Activated B cell treated with CpG ODN at 0.5 μM for 24 hours (primary cell): ENCODE measurements at regions not wholly inside any gene's neighbourhood (a gene's known extent, or its start where the extent isn't known, plus 50 kb on each side); places are given as distances from the start of the nearest gene placed in this dataset.

ENCODE experiments used
- ATAC-seq: fragments of 200-7000 bp; cut with Tn5 transposase; one replicate; pipeline ENCODE4 v1.10.0; 2021; ENCODE audit warnings: low read depth, mild to moderate bottlenecking, moderate library complexity
- CTCF ChIA-PET: fragments of 350-600 bp; sonication (Branson Sonifier 250); formaldehyde crosslinking; loops from one replicate; lab custom pipeline; 2021; ENCODE audit warnings: antibody characterized with exemption; lab: Charles Lee
- POLR2A ChIA-PET: fragments of 350-600 bp; sonication (Branson Sonifier 250); formaldehyde crosslinking; loops from one replicate; lab custom pipeline; 2021; ENCODE audit warnings: antibody characterized with exemption; lab: Charles Lee
- DNase-seq: peaks from one replicate; pipeline ENCODE4 v3.0.0; 2022
- H3K27ac Mint-ChIP-seq: one replicate; pipeline ENCODE4 v1.8.0; 2020; ENCODE audit warnings: mixed read lengths
- H3K27me3 Mint-ChIP-seq: one replicate; pipeline ENCODE4 v1.8.0; 2021; ENCODE audit warnings: mixed read lengths
- H3K36me3 Mint-ChIP-seq: one replicate; pipeline ENCODE4 v1.8.0; 2021; ENCODE audit warnings: low read depth, mixed read lengths
- H3K4me1 Mint-ChIP-seq: one replicate; pipeline ENCODE4 v1.8.0; 2021; ENCODE audit warnings: mixed read lengths
- H3K4me3 Mint-ChIP-seq: one replicate; pipeline ENCODE4 v1.8.0; 2020; ENCODE audit warnings: mild to moderate bottlenecking, mixed read lengths
- H3K9me3 Mint-ChIP-seq: one replicate; pipeline ENCODE4 v1.8.0; 2020; ENCODE audit warnings: mixed read lengths
- CTCF ChIP-seq: fragments of 200-600 bp; IDR thresholded peaks from one replicate; pipeline ENCODE4 v1.8.0; 2022; ENCODE audit warnings: antibody characterized with exemption, mild to moderate bottlenecking
- intact Hi-C: fragments of 100-400 bp; cut with micrococcal nuclease; formaldehyde crosslinking; loops from one replicate; pipeline ENCODE4 v1.15.1; 2024

- ATAC-seq = no peak
- no peak for TF ChIP-seq CTCF
- Mint-ChIP-seq H3K27ac (no peak overlapping the region), H3K4me1 (no peaks in the 10 kb centered on the region), H3K27me3 (peaks cover 10% of the 10 kb centered on the region), H3K36me3 (no peaks in the 10 kb centered on the region), H3K4me3 (no peak overlapping the region), H3K9me3 (no peaks in the 10 kb centered on the region)
- CTCF ChIA-PET = no interaction called here
- POLR2A ChIA-PET = no interaction called here
- intact Hi-C loops = no loop called here
- no peak for DNase-seq
Measured at GRCh38 chr5:135116160-135116561, 82.1 kb upstream of the PITX1 start.

- DNase-seq (no peak), ATAC-seq (no peak)
- Mint-ChIP-seq H3K4me1 (no peaks in the 10 kb centered on the region), H3K4me3 (no peak overlapping the region), H3K36me3 (no peaks in the 10 kb centered on the region), H3K27me3 (peaks cover 12% of the 10 kb centered on the region), H3K27ac (no peak overlapping the region), H3K9me3 (no peaks in the 10 kb centered on the region)
- no peak for TF ChIP-seq CTCF
- ChIA-PET POLR2A (no interaction called here), CTCF (no interaction called here)
- intact Hi-C loops = no loop called here
Measured at GRCh38 chr5:135115591-135115990, 81.6 kb upstream of the PITX1 start.

- Mint-ChIP-seq H3K36me3 (no peaks in the 10 kb centered on the region), H3K27ac (no peak overlapping the region), H3K4me1 (no peaks in the 10 kb centered on the region), H3K4me3 (no peak overlapping the region), H3K9me3 (no peaks in the 10 kb centered on the region), H3K27me3 (peaks cover 12% of the 10 kb centered on the region)
- ChIA-PET POLR2A (no interaction called here), CTCF (no interaction called here)
- intact Hi-C loops = no loop called here
- ATAC-seq (no peak), DNase-seq (no peak)
- no peak for TF ChIP-seq CTCF
Measured at GRCh38 chr5:135114759-135115158, 80.7 kb upstream of the PITX1 start.

- TF ChIP-seq CTCF = no peak
- H3K27me3 Mint-ChIP-seq = peaks cover 8% of the 10 kb centered on the region
- no peaks in the 10 kb centered on the region for H3K36me3 Mint-ChIP-seq
- no peaks in the 10 kb centered on the region for H3K9me3 Mint-ChIP-seq
- POLR2A ChIA-PET = no interaction called here
- H3K4me1 Mint-ChIP-seq = no peaks in the 10 kb centered on the region
- DNase-seq (no peak), ATAC-seq (no peak)
- no peak overlapping the region for H3K4me3 Mint-ChIP-seq
- CTCF ChIA-PET = no interaction called here
- intact Hi-C loops = no loop called here
- H3K27ac Mint-ChIP-seq = no peak overlapping the region
Measured at GRCh38 chr5:135112008-135112725, 78.1 kb upstream of the PITX1 start.

GRCh38 chr5:135110785-135111596 is 77.0 kb upstream of the PITX1 start:
- no peaks in the 10 kb centered on the region for H3K4me1 Mint-ChIP-seq
- no peaks in the 10 kb centered on the region for H3K36me3 Mint-ChIP-seq
- peaks cover 8% of the 10 kb centered on the region for H3K27me3 Mint-ChIP-seq
- TF ChIP-seq CTCF = no peak
- H3K4me3 Mint-ChIP-seq = no peak overlapping the region
- CTCF ChIA-PET = no interaction called here
- intact Hi-C loops = no loop called here
- POLR2A ChIA-PET = no interaction called here
- DNase-seq = no peak
- ATAC-seq = no peak
- no peak overlapping the region for H3K27ac Mint-ChIP-seq
- no peaks in the 10 kb centered on the region for H3K9me3 Mint-ChIP-seq
